HG02885 (cell line): ENCODE measurements at regions not wholly inside any gene's neighbourhood (a gene's known extent, or its start where the extent isn't known, plus 50 kb on each side); places are given as distances from the start of the nearest gene placed in this dataset.
"Not testable (repeated sequence)": the region's sequence is repeated elsewhere in the genome, so short reads cannot be mapped to it uniquely, and the experiment has no call there.

Experiments
- ATAC-seq: cut with Tn5 transposase; IDR thresholded peaks from one replicate; pipeline ENCODE4 v1.9.1; 2021; ENCODE audit warnings: mild to moderate bottlenecking; ENCODE audit not compliant: unreplicated experiment, poor library complexity

DNA sequence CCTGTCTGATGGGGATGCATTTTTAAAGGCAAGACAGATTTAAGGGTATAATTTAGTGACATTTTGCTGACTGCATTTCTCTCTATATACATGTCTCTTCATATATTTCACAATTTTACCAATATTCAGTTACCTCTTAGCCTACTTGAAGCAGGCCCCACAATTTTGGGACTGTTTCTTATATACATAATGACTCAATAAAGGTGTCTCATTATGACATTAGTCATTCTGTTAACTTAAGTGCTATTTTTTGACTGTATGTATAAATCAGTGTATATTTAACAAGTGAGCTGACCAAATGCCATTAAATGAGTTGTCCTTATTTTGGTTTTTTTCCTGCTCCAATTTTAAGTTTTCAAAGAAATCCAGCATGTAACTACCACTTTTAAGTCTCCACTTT, 313.3 kb downstream of the SOX4 start:
- ATAC-seq = no peak

DNA sequence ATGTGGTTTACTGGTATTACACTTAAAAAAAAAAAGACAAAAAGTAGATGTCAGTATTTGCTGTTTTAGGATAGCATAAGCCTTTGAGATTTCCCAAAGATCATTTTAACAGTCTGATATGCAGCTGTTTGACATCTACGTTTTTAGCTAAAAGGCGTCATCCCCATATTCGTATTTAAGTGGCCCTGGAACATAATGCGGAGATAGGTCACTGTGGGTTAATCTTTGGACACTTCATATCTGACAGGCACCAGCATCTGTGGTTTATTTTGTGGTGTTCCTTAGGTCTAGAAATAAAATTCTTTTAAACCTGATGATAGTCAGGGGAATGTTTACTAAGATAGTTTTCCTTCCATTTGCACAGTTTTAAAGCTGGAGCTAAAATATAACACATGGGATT, 313.7 kb downstream of the SOX4 start:
- ATAC-seq = no peak

DNA sequence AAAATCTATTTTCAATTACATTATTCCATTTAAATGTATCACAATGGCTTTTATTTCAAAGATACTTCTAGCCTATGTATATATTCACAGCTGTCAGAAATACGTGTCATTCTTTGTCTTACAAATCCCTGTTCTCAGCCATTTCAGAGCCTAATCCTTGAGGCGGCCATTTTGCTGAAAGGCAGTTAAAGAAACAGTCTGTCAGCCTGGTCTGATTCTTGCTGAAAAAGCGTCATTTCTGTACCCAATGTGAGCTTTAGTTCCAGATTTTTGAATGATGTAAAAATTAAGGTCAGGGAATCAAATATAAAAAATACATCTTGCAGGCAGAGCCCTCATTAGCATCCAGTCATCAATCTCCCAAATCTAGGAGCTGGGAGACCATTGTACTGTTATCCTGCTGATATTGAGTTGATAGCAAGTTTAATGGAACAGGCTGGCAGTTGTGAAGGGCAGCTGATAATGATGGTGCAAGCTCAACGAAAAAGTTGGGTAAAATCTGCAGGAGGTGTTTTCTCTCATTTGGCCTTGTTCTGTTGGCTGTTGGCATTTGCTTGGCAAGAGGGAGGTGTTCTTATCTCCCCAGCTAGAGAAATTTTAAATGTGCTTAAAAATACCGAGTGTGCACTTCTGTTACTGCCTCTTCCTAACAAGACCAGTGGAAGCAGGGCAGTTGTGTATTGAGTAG, 314.8 kb downstream of the SOX4 start:
- no peak for ATAC-seq

DNA sequence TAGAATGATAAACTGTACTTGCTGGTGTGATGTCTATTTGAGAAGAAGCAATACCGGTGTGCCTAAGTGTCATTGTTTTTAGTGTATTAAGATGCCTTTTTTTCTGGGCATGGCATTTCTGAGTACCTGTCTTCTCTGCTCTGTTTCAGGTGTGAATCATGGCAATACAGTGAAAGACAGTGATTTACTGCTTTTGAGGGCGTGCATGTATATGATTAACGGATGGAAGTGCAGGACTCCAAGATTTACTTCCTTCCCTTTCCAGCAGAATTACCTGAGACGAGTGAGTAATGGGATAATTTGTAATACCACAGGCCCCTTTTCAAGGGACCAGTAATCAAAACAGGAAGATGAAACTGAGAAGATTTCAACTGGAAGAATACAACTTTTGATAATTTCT, 315.8 kb downstream of the SOX4 start:
- ATAC-seq = no peak

DNA sequence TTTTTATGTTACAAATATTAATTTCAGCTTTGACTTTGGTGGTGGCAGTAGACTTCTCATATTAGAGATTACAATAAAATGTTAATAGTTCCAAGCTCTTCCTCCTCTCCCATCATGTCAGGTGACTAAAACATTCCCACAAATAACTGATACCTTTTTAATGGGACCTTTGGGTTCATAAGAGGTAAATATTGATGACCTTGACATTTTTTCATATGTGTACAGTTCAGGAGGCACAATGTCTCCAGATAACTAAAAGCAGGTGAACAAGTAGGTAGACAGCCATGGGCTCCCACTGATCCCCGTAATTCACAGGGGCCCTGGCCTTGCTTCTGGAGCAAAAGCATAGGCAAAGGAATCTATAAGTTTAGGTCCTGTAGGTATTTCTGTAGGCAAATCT, 317.7 kb downstream of the SOX4 start:
- ATAC-seq = no peak

DNA sequence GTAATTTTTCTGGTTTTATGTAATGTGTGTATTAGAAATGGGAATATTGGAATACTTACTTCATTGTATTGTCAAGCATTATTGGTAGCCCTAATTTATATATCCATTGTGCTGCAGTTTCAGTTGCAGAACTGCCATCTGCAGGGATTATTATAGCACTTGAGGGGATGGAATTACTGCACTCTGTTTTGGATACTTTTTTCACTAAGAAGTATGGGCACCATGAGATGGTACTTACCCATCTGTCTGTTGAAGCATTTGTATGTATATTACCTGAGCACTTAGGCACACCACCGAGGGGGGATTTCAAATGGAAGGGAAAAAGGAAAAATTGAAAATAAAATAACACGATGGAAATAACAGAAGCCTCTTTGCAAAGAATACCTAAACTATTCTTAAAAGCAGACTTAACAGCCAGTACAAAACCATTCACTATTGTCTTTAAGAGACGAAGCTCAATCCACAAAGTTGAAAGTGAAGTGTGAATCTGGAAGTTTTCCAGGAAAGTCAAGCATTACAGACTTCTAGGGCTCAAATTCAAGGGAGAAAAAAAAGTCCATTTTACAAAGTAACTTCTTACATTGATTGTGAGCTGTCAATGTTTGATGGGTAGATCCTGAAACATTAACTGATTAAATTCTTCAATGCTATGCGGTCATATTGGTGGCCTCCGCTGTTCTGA, 318.7 kb downstream of the SOX4 start:
- no peak for ATAC-seq

DNA sequence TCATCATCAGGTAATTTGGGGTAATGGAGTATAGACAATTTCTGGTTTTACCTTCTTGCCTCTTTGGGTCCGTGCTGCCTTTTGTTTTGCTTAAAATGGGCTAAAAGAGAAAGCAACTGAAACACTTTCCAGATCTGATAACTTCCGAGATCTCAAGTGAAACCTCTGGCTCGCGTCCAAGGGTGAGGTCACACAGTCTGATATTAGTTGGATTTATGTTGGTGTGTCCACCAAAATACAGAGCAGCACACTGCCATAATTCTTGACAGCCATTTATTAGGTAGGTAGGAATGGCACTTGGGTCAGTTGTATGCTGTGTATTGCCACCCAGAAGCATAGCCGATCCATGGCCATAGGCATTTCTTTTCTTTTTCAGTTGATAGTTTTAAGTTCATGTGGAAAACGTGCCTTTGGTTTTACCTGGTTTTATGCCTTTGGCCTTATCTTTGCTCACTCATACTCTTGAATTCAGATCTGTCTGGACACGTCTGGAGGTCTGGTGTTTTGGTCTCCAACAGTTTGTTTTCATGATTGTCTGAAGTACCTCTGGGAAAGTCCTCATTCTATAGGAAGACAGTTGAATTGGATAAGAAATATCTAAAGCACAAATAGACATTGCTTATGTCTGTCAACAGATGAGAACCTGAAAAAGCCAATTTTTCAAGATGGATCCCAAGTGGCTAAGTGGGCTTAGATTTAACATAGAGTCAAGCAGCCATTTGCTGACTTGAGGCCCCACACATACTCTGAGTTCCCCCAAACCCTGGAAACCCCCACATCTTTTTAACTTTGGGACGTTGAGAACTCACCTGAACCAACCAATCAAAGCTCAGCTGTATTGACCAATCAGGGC, 320.8 kb downstream of the SOX4 start:
- ATAC-seq = no peak

DNA sequence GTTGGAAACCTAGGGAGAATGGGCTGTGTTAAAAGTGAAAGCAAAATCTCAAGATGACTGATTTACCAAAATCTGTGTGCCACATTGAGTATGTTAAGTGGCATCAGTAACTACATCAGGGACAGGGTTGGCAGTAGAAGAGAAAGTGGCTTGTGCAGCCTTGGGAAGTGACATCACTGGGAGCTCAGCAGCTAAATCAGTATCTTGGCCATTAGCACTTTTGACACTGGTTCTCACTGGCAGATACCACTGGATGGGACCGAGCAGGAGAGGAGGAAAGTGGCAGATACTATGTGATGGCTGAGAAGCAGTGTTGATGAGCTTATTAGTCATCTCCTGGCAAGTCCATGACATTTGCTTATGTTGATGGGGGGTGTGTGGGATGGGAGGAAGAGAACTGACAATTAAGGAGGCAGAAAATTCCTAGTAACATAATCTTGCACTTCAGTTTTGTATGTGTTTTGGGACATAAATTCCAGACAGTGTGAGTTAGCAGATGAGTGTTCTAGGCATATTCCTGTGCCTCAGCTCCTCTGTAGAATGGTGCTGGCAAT, 322.2 kb downstream of the SOX4 start:
- ATAC-seq = peak; percentile 37

DNA sequence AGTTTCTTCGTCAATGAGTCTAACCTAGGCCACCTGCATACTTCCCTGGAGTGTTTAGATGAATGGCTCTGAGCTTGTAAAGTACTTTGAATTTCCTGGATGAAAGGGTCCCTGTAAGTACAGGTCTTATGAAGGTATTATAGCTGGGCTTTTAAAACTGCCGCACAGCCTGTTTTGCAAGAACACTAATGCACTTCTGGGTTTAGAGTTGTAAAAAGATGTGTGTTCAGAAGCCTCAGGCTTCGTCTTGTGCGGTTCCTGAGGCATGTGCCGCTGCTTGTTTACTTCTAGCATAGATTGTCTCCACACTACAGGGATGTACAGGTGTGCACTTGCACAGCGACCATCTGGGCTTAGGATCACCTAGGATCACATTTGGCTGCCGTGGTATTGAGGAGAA, 324.5 kb downstream of the SOX4 start:
- ATAC-seq = no peak

DNA sequence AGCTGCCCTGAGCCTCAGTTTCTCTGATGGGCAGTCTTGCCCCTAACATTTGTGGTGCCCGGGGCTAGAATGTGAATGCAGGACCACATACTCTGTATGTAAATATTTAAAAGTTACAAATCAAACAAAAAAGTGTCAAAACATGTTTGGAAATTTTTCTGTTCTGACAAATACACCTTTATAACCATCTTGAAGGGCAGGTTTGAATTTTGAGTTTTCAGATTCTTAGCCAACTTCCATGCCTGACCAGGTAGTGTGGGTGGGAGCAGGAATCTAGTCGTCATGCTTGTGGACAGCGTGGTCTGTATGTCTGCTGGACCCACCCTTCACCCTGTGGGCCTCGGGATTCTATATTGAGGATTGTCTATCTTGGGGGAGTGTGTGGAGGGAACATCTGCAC, 325.1 kb downstream of the SOX4 start:
- ATAC-seq = no peak

DNA sequence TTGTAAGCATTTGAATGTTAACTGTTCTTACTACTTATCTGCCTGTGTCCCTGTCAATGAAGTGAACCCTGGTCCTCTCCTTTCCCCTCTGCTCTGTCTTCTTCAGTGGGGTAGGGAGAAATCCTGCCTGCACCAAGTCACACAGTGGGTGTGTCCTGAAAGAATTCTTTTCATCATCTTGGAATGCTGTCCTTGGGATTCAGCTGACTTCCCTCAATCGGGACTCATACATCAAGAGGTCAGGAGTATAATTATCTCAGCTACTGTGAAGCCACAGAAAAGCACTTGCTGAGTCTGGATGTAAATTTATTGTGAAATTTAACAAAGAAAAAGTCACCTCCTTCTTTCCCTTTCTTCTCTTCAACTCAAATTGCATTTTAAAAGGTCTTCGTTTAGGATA, 328.5 kb downstream of the SOX4 start:
- no peak for ATAC-seq

DNA sequence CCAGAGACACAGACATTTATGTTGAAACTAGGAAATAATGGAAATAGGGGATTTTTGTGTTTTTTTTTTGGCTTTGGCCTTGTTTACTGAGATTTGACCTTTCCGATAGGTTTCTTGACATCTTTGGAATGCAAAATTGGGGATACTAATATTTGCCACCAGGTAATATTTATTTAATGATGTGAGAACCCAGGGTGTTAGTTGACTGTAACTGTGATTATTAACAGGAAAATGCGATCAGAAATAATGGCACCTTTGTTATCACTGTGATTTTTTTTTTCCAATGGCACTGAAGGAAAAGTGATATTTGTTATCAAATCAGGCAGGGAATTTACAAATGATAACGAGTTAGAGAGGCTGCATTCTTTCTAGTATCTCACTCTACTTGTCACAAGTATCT, 330.5 kb downstream of the SOX4 start:
- no peak for ATAC-seq

DNA sequence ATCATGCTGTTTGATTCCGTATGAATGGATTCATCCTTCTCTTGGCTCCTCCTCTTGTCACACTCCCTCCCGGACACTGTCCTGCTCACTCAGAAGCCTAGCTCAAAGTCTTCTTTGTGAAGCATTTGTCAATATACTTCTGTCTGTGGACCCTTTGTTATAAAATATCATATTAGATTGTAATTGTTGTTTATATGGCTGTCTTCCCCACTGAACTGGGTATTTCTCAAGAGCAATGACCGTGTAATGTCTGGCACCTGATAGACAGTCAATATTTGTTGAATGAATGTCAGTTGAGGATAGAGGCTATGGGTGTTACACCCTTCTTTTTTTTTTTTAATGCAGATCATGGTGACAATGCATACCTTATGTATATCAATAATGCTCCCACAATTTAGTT, 335.3 kb downstream of the SOX4 start:
- no peak for ATAC-seq

DNA sequence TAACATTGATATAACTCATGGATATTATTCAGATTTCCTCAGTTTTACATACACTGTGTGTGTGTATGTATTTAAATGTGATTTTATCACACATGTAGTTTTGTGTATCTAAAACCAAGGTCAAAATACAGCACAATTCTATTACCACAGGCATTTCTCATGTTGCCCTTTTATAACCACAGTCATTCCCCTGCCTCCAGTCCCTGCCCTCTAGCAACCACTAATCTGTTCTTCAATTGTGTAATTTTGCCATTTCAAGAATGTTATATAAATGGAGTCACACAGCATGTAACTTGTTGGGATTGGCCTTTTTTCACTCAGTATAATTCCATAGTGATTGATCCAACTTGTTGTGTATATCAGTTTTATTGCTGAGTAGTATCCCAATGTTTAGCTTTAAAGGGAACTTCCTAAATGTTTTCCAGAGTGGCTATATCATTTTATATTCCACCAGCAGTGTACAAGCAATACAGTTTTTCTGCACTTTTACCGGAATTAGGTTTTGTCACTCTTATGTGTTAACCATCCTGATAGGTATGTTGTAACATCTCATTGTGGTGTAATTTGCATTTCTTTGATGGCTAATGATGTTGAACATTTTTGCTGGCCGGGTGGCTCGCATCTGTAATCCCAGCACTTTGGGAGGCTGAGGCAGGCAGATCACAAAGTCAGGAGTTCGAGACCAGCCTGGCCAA, 338.2 kb downstream of the SOX4 start:
- no peak for ATAC-seq

DNA sequence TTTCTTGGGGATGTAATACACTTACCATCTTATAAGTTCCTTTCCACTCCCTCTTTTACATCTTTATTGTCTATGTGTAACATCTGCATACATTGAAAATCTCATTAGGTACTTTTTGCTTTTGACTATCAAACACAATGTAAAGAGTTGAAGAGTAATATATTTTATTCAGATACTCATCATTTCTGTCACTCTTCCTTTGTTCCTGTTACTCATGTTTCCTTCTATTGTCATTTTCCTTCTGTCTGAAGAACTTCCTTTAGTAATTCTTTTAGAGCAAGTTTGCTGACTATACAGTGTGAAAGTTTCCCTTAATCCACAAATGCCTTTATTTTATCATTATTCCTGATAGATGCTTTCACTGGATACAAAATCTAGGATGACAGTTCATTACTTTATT, 339.8 kb downstream of the SOX4 start:
- ATAC-seq = no peak

DNA sequence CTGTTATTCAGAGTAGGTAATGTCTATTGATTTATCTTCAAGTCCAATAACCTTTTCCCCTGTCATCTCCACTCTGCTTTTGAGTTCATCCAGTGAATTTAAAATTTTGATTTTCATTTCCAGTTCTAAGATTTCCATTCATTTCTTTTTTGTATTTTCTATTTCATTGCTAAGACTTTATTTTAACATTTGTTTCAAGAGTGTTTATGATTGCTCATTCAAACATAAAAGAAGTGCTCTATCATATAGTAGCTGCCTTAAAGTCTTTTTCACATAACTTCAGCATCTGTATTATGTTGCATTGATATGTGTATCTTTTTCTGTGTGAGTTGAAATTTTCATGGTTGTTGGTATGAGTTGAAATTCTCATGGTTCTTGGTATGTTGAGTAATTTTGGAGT, 341.6 kb downstream of the SOX4 start:
- no peak for ATAC-seq

DNA sequence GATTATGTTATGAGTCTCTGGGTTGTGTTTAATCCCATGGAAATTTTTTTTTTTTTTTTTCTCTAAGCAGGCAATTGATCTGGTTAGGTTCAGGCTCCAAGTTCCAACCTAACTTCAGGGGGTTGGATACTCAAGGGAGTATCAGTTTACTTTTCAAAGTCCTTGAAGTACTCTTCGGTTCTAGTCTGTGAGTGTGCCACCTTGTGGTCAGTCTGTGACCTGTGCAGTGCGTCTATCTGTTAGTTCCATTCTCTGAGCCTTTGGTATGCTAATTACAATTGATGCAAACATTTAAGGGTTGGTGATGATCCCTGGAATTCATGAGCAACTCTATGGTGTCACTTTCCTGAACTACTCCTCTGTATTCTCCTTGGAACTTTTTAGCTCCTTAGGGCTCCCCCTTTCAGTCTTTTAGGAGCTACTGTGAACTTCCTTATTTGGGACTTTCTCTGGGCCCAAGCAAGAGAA, 342.0 kb downstream of the SOX4 start:
- peak; percentile 62 for ATAC-seq

DNA sequence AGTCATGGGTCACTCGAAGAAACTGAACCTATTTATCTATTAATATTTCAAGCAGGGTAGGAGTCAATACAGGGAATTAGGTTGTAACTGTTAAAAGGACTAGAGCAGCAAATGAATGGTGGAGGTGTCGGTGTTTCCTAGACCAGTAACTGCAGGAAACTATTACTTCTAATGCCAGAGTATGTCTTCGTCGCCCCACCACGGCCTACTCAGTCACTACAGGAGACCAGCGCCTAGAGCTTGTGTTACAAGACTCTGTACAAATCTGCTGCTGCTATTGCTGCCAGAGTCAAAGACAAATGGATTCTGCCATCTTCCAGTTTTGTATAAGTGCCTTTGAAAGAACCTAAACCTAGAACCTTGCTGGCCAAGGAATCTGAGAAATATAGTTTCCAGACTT, 343.9 kb downstream of the SOX4 start:
- no peak for ATAC-seq

DNA sequence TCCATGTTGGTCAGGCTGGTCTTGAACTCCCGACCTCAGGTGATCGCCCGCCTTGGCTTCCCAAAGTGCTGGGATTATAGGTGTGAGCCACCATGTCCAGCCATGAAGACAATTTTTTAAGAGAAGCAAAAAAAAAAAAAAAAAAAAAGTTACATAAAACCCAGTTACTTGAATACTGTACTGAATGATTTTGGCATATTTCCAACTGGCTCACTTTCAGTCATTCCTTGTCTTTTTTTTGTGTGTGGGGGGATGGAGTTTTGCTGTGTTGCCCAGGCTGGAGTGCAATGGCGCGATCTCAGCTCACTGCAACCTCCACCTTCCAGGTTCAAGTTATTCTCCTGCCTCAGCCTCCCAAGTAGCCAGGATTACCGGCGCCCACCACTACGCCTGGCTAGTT, 345.5 kb downstream of the SOX4 start:
- ATAC-seq = not testable (repeated sequence)

DNA sequence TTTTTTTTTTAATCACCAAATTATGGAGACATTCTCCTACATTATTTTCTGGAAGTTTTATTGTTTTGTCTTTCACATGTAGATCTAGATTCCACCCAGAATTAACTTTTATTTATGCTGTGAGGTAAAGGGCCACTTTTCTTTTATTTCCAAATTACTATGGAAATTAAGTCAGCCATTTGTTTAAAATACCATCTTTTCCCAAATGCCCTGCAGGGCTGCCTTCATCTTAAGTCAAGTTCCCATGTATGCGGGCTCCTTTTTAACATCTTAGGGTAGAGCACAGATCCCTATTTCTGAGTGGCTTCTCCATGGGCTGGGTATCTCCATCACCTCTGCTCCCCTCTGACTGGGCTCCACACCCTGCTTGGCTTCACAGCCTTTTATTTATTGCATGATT, 348.4 kb downstream of the SOX4 start:
- no peak for ATAC-seq
